ENCODE measurements at regions not wholly inside any gene's neighbourhood (a gene's known extent, or its start where the extent isn't known, plus 50 kb on each side); places are given as distances from the start of the nearest gene placed in this dataset.
"Not testable (repeated sequence)": the region's sequence is repeated elsewhere in the genome, so short reads cannot be mapped to it uniquely, and the experiment has no call there.

DNA sequence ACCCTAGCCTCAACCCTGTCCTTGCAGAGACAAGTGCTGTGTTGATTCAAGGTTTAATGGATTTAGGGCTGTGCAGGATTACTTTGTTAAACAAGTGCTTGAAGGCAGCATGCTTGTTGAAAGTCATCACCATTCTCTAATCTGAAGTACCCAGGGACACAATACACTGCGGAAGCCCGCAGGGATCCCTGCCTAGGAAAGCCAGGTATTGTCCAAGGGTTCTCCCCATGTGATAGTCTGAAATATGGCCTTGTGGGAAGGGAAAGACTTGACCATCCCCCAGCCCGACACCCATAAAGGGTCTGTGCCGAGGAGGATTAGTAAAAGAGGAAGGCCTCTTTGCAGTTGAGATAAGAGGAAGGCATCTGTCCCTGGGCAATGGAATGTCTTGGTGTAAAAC lies 118.9 kb downstream of the ZNF486 start:
- TF ChIP-seq, protein P1, sequence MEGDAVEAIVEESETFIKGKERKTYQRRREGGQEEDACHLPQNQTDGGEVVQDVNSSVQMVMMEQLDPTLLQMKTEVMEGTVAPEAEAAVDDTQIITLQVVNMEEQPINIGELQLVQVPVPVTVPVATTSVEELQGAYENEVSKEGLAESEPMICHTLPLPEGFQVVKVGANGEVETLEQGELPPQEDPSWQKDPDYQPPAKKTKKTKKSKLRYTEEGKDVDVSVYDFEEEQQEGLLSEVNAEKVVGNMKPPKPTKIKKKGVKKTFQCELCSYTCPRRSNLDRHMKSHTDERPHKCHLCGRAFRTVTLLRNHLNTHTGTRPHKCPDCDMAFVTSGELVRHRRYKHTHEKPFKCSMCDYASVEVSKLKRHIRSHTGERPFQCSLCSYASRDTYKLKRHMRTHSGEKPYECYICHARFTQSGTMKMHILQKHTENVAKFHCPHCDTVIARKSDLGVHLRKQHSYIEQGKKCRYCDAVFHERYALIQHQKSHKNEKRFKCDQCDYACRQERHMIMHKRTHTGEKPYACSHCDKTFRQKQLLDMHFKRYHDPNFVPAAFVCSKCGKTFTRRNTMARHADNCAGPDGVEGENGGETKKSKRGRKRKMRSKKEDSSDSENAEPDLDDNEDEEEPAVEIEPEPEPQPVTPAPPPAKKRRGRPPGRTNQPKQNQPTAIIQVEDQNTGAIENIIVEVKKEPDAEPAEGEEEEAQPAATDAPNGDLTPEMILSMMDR (tag by site-specific recombination; IDR thresholded peaks at IDR 0.05): not testable (repeated sequence)
- TF ChIP-seq, protein P2, sequence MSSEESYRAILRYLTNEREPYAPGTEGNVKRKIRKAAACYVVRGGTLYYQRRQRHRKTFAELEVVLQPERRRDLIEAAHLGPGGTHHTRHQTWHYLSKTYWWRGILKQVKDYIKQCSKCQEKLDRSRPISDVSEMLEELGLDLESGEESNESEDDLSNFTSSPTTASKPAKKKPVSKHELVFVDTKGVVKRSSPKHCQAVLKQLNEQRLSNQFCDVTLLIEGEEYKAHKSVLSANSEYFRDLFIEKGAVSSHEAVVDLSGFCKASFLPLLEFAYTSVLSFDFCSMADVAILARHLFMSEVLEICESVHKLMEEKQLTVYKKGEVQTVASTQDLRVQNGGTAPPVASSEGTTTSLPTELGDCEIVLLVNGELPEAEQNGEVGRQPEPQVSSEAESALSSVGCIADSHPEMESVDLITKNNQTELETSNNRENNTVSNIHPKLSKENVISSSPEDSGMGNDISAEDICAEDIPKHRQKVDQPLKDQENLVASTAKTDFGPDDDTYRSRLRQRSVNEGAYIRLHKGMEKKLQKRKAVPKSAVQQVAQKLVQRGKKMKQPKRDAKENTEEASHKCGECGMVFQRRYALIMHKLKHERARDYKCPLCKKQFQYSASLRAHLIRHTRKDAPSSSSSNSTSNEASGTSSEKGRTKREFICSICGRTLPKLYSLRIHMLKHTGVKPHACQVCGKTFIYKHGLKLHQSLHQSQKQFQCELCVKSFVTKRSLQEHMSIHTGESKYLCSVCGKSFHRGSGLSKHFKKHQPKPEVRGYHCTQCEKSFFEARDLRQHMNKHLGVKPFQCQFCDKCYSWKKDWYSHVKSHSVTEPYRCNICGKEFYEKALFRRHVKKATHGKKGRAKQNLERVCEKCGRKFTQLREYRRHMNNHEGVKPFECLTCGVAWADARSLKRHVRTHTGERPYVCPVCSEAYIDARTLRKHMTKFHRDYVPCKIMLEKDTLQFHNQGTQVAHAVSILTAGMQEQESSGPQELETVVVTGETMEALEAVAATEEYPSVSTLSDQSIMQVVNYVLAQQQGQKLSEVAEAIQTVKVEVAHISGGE (tag by site-specific recombination; conservative IDR thresholded peaks at IDR 0.05; ENCODE audit: low read depth): not testable (repeated sequence)
- TF ChIP-seq ZBTB1 (tag by site-specific recombination; IDR thresholded peaks at IDR 0.05); ZNF544 (tag by site-specific recombination; IDR thresholded peaks at IDR 0.05); ZNF596 (tag by site-specific recombination; IDR thresholded peaks at IDR 0.05); ZFP37 (tag by site-specific recombination; IDR thresholded peaks at IDR 0.05); ZNF776 (tag by site-specific recombination; IDR thresholded peaks at IDR 0.05; ENCODE audit: borderline replicate concordance); ZNF19 (tag by site-specific recombination; IDR thresholded peaks at IDR 0.05; ENCODE audit: low read depth); MZF1 (tag by site-specific recombination; IDR thresholded peaks at IDR 0.05; ENCODE audit: borderline replicate concordance): not testable (repeated sequence)
- TF ChIP-seq, protein P3, sequence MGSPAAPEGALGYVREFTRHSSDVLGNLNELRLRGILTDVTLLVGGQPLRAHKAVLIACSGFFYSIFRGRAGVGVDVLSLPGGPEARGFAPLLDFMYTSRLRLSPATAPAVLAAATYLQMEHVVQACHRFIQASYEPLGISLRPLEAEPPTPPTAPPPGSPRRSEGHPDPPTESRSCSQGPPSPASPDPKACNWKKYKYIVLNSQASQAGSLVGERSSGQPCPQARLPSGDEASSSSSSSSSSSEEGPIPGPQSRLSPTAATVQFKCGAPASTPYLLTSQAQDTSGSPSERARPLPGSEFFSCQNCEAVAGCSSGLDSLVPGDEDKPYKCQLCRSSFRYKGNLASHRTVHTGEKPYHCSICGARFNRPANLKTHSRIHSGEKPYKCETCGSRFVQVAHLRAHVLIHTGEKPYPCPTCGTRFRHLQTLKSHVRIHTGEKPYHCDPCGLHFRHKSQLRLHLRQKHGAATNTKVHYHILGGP (tag by site-specific recombination; IDR thresholded peaks at IDR 0.05): not testable (repeated sequence)

Measured in HEK293 (cell line).